NCI-H82 treated with DMSO at 0.1 percent for 48 hours (cell line): ENCODE measurements at regions not wholly inside any gene's neighbourhood (a gene's known extent, or its start where the extent isn't known, plus 50 kb on each side); places are given as distances from the start of the nearest gene placed in this dataset.
A peak's percentile ranks its signal among the peaks of the same experiment; 100 is the strongest.
"Not testable (repeated sequence)": the region's sequence is repeated elsewhere in the genome, so short reads cannot be mapped to it uniquely, and the experiment has no call there.

Experiments
- DNase-seq: peaks from one replicate; lab custom pipeline; 2025; ENCODE audit not compliant: unreplicated experiment; lab: John Stamatoyannopoulos, UW

DNA sequence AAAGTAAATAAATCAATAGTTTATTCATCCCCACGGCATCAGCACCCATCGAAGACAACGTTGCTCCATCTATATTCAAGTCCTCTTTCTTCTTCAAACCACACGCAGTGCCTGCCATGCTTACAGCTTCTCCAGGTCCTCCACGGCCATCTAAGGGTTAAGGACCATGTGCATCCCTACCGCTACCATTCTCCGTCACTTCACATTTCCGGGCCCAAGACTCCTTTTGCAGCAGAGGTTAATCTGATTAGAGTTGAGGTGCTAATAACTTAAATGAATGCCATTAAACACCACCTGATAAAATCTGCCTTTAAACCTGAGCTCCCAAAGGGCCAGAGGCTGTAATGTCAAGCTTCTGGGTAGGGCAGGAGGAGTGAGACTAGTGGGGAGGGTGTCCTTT lies 79.7 kb upstream of the CCND2 start:
- DNase-seq: peak; percentile 12

DNA sequence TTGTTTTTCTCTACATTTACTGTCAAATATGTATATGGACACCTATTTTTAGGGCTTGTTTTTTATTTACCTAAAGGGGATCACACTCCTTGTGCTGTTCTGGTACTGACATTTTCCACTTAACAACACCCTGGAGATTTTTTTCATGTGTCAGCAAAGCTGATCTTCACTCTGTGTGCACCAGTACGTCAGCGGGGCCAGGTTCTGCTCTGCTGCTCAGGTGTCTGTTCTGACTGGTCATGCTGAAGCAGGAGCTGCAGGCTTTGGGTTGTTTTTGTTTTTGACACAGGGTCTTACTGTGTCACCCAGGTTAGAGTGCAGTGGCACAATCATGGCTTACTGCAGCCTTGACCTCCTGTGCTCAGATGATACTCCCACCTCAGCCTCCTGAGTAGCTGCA lies 81.9 kb upstream of the CCND2 start:
- DNase-seq: no peak

DNA sequence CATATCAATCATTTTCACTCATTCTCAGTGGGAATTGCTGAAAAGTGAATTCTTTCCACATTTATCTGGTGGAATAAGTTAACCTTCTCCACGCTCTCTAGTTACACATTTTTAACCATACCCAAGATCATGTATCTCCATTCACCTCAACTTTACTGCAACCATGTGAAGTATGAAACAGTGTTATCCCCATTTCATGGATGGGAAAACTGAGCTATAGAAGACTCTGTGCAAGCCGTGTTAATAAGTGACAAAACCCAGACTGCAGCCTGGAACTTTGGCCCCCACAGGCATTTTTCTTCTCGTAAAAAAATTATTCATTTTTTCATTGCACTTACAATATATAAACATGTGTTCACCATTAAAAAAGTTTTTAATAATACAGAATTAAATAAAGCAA lies 82.4 kb upstream of the CCND2 start:
- no peak for DNase-seq

DNA sequence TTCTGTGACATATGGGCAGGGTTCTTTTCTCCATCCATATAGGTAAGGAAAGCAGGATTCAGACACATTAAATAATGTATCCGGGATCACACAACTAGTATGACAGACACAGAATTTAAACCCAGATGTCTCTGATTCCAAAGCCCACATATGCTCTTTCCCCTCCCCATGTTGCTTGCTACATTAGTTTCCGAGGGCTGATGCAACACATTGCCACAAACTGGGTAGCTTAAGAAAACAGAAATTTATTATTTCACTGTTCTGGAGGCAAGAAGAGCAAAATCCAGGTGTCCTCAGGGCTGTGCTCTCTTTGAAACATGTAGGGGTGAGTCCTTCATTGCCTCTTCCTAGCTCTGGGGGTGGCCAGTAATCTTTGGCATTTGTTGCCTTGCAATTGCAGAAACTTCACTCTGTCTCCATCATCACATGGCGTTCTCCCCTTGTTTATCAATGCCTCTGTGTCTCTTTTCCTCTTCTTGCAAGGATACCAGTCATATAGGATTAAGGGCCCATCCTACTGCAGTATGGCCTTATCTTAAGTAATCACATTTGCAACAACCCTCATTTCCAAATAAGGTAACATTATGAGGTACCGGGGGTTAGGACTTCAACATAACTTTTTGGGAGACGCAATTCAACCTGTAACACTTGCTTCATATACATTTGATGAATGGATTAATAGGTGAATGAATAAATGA lies 83.0 kb upstream of the CCND2 start:
- no peak for DNase-seq

DNA sequence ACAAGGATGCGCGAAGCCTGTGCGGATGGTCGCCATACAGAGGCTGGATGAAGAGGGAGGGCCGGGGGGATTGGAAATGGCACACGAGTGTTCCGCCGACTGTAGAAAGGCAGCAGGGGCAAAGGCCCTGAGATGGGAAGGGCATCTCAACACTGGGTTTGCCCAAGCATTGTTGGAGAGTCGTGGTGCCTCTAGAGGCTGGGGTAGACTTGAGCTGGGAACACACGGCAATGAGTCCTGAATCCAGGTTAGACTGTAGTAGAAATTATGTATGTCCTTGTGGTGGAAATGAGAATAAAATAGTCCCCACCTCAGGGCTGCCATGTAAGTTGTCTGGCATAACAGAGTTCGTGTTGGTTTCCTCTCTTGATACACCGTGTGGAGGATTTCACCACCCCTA lies 83.8 kb upstream of the CCND2 start:
- no peak for DNase-seq

DNA sequence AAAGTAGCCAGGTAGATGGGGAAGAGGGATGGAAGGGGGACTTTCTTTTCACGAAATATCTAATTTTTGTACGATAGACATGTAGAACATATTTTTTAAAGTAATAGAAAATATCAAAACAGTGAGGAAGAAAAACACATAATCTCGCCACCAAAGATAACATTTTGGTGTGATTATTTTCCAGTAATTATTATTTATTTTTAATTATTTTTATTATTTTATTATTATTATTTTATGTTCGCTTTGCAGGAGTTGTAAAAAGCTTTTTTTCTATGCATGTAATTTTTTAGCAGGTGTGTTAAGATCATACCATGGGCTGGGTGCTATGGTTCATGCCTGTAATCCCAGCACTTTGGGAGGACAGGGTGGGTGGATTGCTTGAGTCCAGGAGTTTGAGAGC lies 85.6 kb upstream of the CCND2 start:
- no peak for DNase-seq

DNA sequence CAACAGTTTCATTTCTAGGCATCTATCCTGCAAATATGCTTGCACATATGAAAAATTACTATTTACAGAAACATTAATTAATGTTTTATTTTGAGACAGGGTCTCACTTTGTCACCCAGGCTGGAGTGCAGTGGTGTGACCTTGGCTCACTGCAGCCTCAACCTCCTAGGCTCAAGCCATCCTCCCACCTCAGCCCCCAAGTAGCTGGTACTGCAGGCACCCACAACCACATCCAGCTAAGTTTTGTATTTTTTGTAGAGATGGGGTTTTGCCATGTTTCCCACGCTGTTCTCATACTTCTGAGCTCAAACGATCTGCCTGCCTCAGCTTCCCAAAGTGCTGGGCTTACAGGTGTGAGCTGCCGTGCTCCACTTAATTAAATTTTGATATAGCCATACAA lies 86.2 kb upstream of the CCND2 start:
- not testable (repeated sequence) for DNase-seq

DNA sequence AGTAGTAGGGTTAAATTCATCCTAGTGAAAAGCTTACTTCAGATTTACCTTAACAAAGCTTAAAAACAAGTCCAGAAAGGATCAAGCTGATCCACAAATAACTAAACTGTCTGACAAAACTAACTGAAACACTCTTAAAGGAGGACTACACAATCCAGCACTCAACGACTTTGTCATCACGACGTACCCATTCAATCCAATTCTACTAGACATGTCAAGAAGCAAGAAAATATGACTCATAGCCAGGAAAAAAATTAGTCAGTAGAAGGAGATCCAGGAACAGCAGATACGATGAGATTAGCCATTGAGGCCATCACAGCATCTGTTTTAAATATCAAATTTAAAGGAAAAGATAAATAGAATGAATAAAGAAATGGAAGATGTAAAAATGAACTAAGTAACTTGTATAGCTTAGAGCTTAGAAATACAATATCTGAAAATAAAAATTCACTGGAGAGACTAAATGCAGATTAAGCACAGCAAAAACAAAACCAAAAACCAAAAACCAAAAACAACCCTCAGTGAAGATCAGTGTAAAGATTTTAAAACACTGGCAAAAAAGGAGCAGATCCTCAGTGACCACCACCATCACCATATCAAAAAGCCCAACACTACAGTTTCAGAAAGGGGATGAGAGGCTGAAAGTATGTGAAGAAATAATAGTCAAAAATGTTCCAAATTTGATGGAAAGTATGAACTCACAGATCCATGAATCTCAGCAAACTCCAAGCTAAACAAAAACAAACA lies 95.0 kb upstream of the CCND2 start:
- no peak for DNase-seq

DNA sequence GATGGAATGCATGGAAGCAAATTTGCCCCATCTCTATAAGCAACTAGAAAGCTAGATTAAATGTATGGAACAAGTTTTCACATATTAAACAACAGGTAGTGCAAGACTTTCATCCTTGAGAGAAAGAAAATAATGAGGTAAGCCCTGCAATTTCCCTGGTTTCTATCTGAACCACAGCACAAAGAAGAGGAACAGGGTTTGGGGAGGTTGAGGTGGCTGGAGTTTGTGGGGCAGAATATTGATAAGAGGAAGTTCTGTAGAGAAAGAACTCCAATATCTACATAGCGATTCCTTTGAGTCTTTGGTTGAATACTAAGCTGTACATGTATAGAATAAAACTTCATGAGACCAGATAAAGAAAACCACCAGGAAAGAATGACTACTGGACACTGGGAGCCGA lies 96.3 kb upstream of the CCND2 start:
- no peak for DNase-seq

DNA sequence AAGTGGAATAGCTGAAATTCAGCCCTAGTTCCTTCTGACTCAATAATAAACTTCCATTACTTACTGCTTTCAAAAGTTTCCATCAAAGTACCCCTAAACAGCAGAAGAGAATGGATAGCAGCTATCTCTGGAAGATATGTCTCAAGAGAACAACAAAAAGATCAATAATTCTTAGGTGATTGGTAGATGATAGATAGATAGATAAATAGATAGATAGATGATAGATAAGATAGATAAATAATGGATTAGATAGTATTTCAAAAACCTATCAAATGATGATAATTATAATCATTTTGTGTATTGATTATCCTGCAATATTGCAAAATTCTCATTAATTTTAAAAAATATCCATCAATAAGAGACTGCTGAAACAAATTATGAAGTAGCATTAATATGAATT lies 97.4 kb upstream of the CCND2 start:
- DNase-seq: no peak

DNA sequence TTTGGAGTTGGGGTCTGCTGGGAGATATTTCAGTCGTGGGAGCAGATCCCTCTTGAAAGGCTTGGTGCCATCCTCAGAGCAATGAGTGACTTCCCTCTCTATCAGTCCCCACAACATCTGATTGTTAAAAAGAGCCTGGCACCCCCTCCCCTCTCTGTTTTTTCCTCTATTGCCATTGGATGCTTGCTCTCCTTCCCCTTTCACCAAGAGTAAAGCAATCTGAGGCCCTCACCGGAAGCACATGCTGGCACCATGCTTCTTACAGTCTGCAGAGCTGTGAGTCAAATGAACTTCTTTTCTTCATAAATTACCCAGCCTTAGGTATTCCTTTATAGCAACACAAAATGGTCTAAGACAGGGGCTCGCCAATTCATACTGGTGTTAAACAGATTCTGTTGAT lies 99.1 kb upstream of the CCND2 start:
- no peak for DNase-seq

DNA sequence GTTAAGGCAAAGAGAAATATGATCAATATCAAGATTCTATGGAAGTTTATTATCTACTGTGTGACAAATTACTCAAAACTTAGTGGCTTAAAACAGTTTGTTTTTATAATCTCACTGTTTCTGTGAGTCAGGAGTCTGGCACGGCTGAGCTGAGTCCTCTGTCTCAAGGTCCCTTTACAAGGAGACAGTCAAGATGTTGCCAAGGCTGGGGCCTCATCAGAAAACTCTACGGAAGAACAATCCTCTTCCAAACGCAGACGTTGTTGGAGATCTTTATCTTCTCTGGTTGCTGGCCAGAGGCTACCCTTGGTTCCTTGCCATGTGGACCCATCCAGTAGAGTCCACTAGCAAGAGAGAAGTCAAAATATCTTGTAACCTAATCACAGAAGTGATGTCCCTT lies 100.6 kb upstream of the CCND2 start:
- DNase-seq: no peak

DNA sequence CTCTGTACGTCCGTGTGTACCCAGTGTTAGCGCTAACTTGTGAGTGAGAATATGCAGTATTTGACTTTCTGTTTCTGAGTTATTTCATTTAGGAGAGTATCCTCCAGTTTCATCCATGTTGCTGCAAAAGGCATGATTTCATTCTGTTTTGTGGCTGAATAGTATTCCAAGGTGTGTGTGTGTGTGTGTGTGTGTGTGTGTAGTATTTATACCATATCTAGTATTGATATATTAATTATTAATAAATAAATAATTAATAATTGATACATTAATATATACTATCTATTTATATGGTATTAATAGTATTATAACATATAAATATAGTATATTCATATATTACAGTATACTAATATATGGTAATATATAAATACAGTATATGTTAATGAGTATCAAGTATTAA lies 101.8 kb upstream of the CCND2 start:
- no peak for DNase-seq

DNA sequence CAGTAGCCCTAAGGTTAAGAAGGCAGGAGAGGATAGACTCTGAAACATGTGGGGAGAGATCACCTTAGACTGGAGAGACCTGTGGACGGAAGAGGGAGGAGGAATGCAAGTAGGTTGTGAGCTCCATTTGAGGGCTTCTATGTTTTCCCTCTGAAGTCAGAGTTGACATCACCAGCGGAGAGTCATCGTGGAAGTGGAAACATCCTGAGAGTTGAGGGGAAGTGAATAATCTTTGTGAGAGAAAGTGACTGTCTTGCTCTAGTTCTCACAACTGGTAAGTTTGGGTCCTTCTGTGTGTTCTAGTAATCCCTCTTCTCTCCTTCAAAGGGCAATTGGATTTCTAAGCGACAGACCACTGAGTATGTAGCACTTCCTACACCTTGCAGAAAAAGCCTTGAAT lies 103.6 kb upstream of the CCND2 start:
- no peak for DNase-seq

DNA sequence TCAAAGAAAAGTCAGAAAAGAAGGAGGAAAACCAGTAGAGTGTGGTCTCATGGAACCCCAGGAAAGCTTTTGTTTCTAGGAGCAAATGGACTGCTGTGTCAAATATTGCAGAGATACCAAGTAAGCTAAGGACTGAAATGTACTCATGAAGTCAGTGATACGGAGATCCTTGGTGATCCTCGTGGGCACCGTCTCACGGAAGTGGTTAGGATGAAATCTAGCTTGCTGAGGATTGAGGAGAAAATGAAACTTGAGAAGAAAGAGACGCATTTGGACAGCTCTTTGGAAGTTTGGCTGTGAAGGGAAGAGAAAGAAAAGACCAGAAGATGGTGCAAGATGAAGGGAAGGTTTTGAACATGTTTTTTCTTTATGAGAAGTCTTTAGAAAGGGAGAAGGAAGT lies 104.0 kb upstream of the CCND2 start:
- no peak for DNase-seq

DNA sequence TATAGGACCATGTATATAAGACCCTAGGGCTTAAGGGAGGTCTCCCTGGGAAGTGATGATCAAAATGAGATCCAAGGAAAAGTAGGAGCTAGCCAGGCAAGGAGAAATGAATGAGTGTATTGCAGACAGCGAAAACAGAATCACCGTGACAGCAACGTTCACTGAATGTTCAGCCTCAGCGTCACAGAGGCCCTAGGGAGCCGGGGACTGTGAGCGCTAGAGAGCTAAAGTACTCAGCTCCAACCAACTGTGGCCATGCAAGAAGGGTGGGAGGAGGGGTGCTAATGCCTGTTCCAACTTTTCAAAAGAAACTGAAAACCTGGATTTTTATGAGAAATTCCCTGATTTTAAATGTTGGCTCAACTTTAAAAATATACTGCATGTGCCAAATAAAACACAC lies 105.5 kb upstream of the CCND2 start:
- DNase-seq: no peak

DNA sequence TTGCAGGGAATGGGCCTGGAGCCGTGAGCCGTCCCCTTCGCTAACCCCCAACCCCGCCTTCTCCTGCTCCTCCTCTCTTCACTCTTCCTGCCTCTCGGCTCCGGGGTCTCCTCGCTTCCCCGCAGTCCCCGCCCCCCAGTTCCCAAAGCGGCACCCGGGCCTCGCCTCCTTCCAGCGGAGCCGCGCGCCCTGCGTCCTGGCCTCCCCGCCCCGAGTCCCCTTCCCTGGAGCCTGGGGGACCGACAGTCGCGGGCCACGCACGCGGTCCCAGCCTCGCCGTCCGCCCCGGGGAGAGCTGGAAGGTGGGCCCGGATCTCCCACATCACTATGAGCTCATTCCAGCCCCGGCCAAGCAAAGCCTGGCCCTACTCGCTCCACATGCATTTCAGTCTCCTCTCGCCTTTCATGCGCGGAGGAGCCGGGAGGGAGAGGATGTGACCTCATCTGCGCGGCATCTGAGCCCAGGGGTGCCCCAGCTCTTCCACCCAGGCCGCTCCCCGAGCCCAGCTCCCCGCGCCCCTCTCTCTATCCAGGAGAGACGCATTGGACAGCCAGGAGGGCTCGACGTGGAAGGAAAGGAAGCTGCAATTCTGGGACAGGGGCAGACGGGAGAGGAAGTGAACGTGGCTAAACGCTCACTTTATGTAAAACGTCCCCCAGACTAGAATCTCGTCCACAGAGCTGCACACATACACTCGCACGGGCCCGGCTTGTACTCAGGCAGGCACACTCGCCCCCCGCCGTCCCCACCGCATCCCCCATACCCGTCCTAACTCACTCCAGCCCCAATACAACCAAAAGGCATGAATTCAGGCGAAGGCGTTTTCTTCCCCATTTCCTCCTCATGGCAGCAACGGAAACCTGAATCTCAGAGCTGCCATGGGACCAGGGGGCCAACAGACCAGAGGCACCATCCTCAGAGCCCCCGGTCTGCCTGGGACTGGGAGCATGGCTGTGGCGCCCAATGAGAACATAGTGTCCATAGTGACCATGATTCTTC lies 108.7 kb upstream of the CCND2 start:
- no peak for DNase-seq

DNA sequence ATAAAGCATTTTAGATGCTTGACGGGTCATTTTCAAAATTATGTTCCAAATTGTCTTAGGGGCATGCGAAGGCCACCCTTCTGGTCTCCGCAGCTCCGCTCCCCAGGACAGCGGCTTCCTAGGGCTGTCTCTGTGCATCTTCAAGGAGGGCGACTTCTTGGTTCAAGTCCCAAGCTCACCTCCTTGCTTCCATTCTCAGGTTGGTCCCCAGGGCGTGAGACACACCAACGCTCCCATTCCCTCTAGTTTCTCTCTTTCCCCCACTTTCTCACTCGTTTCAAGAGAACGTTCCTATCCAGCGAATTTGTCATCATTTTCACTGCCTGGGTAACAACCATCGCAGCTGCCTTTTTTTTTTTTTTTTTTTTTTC lies 109.4 kb upstream of the CCND2 start:
- DNase-seq: no peak

DNA sequence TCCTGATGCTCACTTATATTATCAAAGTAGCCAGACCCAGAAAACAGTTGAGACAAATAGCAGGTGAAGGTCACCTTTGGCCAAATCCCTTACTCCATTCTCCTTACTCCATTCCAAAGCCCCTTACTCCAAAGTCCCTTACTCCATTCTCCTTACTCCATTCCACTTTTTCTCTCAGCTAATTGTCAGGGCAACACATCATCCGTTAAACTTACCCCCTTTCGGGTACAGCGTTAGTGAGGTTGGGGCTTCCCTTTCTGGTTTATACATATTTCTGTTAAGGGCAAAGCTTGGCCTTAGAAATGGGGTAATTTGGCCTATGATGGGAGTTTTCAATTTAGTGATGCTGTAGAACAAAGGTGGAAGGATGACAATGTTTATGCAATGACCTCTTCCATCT lies 111.8 kb upstream of the CCND2 start:
- no peak for DNase-seq

DNA sequence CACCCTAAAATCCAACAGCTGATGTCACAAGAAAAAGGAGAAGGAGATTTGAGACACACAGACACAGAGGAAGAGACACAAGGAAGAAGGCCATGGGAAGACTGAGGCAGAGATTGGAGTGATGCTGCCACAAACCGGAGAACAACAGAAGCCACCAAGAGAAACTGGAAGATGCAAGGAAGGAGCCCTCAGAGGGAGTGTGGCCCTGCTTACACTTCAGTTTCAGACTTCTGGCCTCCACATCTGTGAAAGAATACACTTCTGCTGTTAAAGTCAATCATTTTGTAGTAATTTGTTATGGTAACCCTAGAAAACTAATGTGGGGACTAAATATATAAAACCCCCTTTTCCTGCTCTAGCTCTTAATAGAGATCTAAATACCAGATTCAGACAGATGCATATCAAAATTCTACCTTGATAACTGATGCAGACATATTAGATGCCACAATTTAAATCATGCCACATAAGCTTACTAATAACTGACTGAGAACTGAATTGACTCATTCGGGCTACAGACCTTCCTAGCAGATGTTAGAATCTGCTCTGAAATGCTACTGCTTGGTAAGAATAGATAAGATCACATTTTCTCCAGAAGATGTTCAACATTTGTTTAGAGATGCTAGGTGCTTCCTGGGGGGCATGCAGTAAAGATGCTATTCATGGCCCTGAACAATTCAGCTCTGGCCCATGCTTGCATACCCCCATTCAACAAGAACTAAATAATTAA lies 113.1 kb upstream of the CCND2 start:
- no peak for DNase-seq

DNA sequence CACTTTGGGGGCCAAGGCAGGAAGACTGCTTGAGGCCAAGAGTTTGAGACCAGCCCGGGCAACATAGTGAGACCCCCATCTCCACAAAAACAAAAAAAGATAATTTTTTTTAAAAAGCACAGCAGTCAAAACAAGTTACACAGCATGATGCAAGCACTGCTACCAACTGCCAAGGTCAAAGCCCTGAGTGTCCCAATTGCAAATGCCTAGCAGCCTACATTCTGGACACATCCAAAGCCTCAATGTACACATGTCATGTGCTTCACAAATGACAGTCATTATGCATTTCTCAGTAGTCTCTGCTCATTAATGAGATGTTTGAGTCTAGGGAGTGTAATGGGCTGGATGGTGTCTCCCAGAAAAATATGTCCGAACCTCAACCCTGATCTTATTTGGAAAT lies 113.7 kb upstream of the CCND2 start:
- no peak for DNase-seq
